Erythroblast (primary cell): ENCODE measurements at regions not wholly inside any gene's neighbourhood (a gene's known extent, or its start where the extent isn't known, plus 50 kb on each side); places are given as distances from the start of the nearest gene placed in this dataset.

Experiments
- DNase-seq, 2 experiments: peaks; one replicate each; lab custom pipeline; 2025; lab: John Stamatoyannopoulos, UW
- GATA1 ChIP-seq: IDR thresholded peaks from 2 replicates; pipeline ENCODE4 v1.6.1; 2011; ENCODE audit warnings: low read depth, mild to moderate bottlenecking, control low read depth, low read length, moderate library complexity
- POLR2A ChIP-seq: IDR thresholded peaks from 2 replicates; pipeline ENCODE4 v1.6.1; 2011; ENCODE audit warnings: mild to moderate bottlenecking, low read length

DNA sequence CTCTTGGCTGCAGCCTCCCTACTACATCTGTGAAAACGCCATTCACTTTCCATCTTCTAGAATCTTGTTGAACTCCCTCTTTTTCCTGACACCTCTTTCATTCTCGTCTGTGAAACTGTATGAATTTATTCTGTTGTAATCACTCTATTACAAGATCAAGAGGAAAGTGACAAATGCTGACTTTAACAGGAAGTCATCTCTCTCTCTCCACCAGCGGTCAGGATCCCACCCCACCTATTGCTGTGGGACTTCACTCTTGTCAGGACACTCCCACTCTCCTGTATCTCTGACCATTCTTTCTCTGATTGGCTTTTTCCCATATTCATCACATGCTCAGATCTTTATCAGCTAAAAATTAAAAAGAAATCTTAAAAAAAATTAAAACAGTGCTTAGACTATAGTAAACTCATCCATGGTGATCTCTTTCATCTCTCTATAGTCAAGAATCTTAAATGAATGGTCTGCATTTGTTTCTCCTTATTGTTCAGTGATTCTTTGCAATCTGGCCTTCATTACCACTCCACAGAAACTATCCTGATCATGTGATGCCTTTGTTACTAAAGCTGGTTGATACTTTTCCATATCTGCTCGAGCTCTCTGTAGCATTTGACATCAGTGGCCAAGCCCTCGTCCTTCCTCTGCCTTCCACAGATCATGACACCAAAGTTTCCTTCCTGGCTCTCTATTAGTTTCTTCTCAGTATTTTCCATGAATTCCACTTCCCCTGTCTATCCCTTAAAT lies 113.6 kb downstream of the UCHL5 start:
- no peak for TF ChIP-seq GATA1
- TF ChIP-seq POLR2A: no peak
- no peak for DNase-seq

DNA sequence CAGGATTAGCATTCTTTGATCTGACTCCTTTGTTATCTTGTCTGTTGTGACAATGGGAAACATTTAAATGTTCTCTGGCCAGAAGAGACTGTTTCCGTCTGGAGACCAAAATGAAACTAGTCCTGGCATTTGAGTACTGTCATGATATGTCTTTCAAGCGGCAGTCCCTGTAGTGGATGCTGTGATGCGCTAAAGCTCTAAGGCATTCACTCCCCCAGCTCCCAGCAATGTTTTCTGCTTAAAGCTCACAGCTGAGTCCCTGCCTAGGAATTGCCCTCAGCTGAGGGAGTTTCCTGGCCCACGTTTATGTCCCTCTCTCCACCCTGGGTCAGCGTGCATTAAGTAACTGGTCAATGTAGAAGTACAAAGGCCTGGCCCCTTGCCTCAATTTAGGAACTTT lies 109.4 kb downstream of the UCHL5 start:
- TF ChIP-seq GATA1 (no peak), POLR2A (no peak)
- no peak for DNase-seq

DNA sequence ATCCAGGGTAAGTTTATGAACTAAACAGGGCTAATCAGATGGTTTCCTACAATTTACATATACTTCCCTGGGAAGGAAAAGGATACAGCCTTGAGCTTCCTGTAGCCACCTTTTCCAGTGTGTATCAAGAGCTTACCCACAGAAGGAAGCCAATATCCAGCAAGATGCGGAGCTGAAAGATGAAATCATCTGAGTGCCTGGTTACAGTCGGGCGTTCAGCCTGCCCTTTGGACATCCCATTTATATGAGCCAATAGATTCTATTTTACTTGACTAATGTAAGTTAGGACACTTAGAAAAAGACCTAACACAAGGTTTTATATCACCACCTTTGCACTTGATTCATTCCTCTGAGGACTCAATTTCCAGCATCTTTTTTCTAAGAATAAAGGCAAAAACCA lies 108.2 kb downstream of the UCHL5 start:
- no peak for DNase-seq
- TF ChIP-seq POLR2A (no peak), GATA1 (no peak)

DNA sequence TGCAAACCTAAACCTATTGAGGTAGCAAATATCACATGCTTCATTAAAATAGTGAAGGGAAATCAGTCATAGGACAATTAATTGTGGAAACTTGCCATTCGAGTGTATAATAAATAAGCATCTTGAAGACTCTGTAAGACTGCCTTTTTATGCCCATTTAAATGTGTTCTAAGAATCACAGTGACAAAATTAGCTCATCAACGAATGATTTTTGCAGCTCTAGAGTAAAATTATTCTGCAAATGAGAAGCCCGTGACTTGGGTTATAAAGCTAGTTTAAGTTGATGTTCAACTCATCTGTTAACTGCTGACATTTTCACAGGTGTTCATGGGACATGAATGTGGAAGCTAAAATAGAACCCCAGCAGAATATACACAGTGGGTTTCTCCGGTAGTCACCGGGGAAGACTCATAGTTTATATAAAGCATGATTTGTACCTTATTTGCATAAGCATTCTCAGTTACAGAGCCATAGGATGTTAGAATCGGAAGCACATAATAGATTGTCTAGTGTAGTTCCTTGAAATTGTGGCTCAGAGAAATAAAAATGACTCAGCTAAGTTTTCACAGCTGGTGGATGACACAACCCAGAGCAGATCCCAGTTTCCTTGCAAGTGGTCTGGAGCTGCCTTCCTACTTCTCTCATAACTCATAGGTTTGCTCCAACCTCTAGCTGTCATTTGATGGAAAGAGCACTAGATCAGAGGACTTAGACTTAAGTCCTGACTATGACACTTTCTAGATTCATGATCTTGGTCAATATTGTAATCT lies 107.3 kb downstream of the UCHL5 start:
- no peak for DNase-seq
- no peak for TF ChIP-seq GATA1
- TF ChIP-seq POLR2A: no peak

DNA sequence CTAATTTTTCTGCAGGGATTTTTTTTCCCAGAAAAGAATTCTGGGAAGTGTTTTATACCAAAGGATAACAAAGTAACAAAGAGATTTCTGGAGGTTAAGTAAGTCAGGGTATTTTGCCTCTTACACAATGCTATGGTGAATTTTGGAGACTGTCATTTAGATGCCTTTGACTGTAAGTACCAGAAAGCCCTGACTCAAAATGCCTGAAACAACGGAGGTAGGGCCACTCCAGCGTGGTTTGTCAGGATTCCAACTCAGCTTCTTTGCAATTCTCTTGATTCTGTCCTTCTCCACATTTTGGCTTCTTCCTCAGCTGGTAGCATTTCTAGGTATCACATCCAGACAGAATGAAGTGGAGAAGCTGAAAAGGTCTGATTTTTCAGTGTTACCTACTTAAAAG lies 106.5 kb downstream of the UCHL5 start:
- no peak for DNase-seq
- no peak for TF ChIP-seq GATA1

DNA sequence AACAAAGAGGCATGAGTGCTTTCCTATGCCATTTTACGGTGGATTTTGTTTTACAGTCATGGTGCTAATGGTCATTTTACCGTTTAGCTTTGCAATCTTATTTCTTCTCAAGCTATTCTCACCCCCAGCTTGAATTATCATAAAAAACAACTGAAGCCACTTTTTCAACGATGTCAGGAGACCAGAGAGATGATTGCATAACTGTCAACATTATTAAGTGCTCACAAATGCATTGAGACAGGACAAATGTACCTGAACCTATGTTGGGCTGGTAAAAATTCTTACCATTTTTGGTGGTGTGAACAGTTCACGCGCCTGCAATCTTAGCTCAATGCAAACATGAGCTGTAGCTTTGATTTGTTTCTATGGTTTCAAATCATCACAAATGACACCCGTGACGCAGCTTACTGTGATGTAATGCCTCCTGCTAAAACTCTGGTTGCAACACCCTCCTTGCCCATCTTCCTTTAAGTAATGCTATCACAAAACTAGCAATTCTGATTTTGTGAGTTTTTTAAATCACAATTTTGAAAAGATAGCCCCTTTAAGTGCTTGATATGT lies 104.4 kb downstream of the UCHL5 start:
- DNase-seq: no peak
- TF ChIP-seq GATA1 (no peak), POLR2A (no peak)

DNA sequence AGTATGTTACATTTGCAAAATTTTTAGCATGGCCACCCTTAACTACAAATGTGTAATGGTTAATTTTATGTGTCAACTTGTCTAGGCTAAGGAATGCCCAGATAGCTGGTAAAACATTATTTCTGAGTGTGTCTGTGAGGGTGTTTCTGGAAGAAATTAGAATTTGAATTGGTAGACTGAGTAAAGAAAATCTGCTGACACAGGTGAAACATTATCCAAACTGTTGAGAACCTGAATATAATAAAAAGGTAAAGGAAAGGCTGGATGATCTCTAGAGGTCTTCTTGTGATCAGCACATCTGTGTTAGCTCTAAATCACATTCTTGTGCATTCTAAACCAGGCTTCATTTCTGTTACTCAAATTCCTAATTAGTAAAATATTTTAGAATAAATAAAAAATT lies 100.8 kb downstream of the UCHL5 start:
- TF ChIP-seq POLR2A: no peak
- TF ChIP-seq GATA1: no peak
- DNase-seq: no peak

DNA sequence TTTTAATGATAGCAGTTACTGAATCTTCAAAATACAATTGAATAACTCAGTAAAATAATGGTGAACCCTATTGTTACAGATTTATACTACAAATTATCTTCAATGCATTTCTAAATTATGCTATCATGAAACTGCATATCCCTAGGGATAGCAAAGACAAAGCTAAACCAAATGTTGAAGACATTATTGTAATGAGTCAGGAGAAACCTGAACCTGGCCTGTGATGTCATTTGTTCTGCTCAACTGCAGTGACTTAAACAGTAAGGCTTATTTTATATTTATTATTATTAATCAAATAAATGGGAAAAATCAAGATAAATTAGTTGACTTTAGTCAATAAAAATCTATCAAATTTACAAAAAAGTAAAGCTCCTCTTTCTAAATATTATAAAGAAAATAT lies 100.3 kb downstream of the UCHL5 start:
- no peak for DNase-seq

DNA sequence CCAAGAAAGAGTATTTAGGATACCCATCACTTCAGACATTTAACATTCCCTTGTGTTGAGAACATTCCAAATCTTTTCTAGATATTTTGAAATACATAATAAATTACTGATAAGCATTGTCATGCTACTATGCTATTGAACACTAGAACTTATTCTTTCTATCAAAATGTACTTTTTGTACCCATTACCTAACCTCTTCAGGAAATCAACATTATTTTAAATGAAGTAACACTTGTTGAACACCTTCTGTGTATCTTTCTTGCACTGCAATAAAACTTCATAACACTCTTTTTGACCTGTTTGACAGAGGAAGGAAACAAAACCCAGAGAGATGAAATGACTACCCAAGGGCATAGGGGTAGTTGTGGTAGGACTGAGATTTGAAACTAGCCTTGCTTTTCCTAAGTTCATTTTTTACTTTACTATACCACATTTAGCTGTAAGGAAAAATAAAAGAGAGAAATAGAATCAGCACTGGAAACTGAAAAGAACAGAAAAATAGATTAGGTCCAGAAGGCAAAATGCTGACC lies 99.4 kb downstream of the UCHL5 start:
- TF ChIP-seq GATA1 (no peak), POLR2A (no peak)
- DNase-seq: no peak

More for the DNA sequence above, 100.3 kb downstream of the UCHL5 start:
- no peak for TF ChIP-seq GATA1
- TF ChIP-seq POLR2A: no peak
